ENCODE measurements at regions not wholly inside any gene's neighbourhood (a gene's known extent, or its start where the extent isn't known, plus 50 kb on each side); places are given as distances from the start of the nearest gene placed in this dataset.

GRCh38 chr3:5431146-5431545 is 243.6 kb downstream of the EDEM1 start:
- no peak for DNase-seq (ENCODE audit: low read depth)
- TF ChIP-seq CTCF (IDR thresholded peaks at IDR 0.05; ENCODE audit: low read length, missing control alignments), result no peak
- H3K4me3 ChIP-seq (replicated peaks; ENCODE audit: low read depth, low read length), result no peak overlapping the region

- H3K4me3 ChIP-seq (replicated peaks; ENCODE audit: low read depth, low read length), result no peak overlapping the region
- TF ChIP-seq CTCF (IDR thresholded peaks at IDR 0.05; ENCODE audit: low read length, missing control alignments), result no peak
- no peak for DNase-seq (ENCODE audit: low read depth)
Observed at GRCh38 chr3:5431811-5432378, 244.4 kb downstream of the EDEM1 start.

- TF ChIP-seq CTCF (IDR thresholded peaks at IDR 0.05; ENCODE audit: low read length, missing control alignments), result no peak
- no peak overlapping the region for H3K4me3 ChIP-seq (replicated peaks; ENCODE audit: low read depth, low read length)
- DNase-seq (ENCODE audit: low read depth), result no peak
Observed at GRCh38 chr3:5437296-5437782, 249.8 kb downstream of the EDEM1 start.

- H3K4me3 ChIP-seq (replicated peaks; ENCODE audit: low read depth, low read length), result no peak overlapping the region
- TF ChIP-seq CTCF (IDR thresholded peaks at IDR 0.05; ENCODE audit: low read length, missing control alignments), result no peak
Observed at GRCh38 chr3:5437783-5438323, 250.3 kb downstream of the EDEM1 start.

GRCh38 chr3:5441401-5441800 is 253.9 kb downstream of the EDEM1 start:
- no peak for TF ChIP-seq CTCF (IDR thresholded peaks at IDR 0.05; ENCODE audit: low read length, missing control alignments)
- no peak for DNase-seq (ENCODE audit: low read depth)
- no peak overlapping the region for H3K4me3 ChIP-seq (replicated peaks; ENCODE audit: low read depth, low read length)

More at GRCh38 chr3:5437783-5438323, 250.3 kb downstream of the EDEM1 start:
- DNase-seq (ENCODE audit: low read depth), result no peak

GRCh38 chr3:5442106-5442785 is 254.7 kb downstream of the EDEM1 start:
- no peak for TF ChIP-seq CTCF (IDR thresholded peaks at IDR 0.05; ENCODE audit: low read length, missing control alignments)
- H3K4me3 ChIP-seq (replicated peaks; ENCODE audit: low read depth, low read length), result no peak overlapping the region
- no peak for DNase-seq (ENCODE audit: low read depth)
